Ascending aorta (tissue), 2 donors: ENCODE measurements at regions not wholly inside any gene's neighbourhood (a gene's known extent, or its start where the extent isn't known, plus 50 kb on each side); places are given as distances from the start of the nearest gene placed in this dataset.

Source experiments
- DNase-seq, 2 donors: peaks; one replicate each; pipeline ENCODE4 v3.0.0-alpha.2; 2019; ENCODE audit warnings: low spot score in 2 of 2
- H3K27ac ChIP-seq, 2 donors: fragments of 200-600 bp; sonication (generic); one replicate each; pipeline ENCODE4 v1.5.1; 2016 to 2017; ENCODE audit warnings: mild to moderate bottlenecking in 1 of 2
- H3K27me3 ChIP-seq: fragments of 200-600 bp; sonication (generic); one replicate; pipeline ENCODE4 v1.5.1; 2017
- H3K36me3 ChIP-seq, 2 donors: fragments of 200-600 bp; sonication (generic); one replicate each; pipeline ENCODE4 v1.5.1; 2016
- H3K4me1 ChIP-seq, 2 donors: fragments of 200-600 bp; sonication (generic); one replicate each; pipeline ENCODE4 v1.5.1; 2016 to 2017; ENCODE audit warnings: mild to moderate bottlenecking in 1 of 2
- H3K4me3 ChIP-seq, 2 donors: fragments of 200-600 bp; sonication (generic); one replicate each; pipeline ENCODE4 v1.5.1; 2016 to 2017; ENCODE audit warnings: mild to moderate bottlenecking in 1 of 2
- H3K9me3 ChIP-seq, 2 donors: fragments of 200-600 bp; sonication (generic); one replicate each; pipeline ENCODE4 v1.5.1; 2016
- intact Hi-C: fragments of 100-400 bp; cut with DNase I; formaldehyde crosslinking; loops from one replicate; pipeline ENCODE4 v1.15.1; 2023
- TF ChIP-seq, protein P1 (sequence below), 3 experiments: fragments of 200-600 bp in 2 of 3; fragments of 450-650 bp in 1 of 3; sonication (generic) in 2 of 3; IDR thresholded peaks; one replicate each; pipeline ENCODE4 v1.5.1; 2016 to 2019; ENCODE audit warnings: antibody characterized with exemption in 3 of 3, mild to moderate bottlenecking in 1 of 3, moderate library complexity in 1 of 3

DNA sequence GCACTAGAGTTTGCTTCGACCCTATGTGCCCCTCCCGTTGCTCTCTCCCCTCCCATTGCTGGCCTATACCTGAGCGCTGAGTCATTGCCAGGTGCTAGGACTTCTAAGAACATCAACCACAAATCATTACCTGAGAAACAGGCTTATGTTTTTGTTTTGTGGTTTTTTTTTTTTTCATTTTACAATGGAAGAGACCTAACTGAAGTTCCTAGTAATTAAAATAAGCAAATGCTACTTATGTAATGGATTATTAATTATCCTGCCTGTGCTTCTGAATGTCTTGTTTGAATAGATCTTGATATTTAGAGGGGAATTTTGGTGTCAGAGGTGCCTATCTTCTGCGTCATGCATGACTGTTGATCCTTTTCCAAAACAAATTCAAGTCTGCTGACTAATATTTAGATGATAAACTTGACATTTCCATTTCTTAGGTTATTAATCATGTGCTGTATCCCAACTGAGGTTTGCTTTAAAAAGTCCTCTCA is 275.4 kb upstream of the CPEB2 start:
- Histone ChIP-seq H3K4me3 (no peak overlapping the region), H3K27me3 (no peaks in the 10 kb centered on the region), H3K36me3 (no peaks in the 10 kb centered on the region), H3K9me3 (no peaks in the 10 kb centered on the region), H3K4me1 (no peaks in the 10 kb centered on the region), H3K27ac (no peak overlapping the region)
- intact Hi-C loops = no loop called here
- TF ChIP-seq, protein P1, sequence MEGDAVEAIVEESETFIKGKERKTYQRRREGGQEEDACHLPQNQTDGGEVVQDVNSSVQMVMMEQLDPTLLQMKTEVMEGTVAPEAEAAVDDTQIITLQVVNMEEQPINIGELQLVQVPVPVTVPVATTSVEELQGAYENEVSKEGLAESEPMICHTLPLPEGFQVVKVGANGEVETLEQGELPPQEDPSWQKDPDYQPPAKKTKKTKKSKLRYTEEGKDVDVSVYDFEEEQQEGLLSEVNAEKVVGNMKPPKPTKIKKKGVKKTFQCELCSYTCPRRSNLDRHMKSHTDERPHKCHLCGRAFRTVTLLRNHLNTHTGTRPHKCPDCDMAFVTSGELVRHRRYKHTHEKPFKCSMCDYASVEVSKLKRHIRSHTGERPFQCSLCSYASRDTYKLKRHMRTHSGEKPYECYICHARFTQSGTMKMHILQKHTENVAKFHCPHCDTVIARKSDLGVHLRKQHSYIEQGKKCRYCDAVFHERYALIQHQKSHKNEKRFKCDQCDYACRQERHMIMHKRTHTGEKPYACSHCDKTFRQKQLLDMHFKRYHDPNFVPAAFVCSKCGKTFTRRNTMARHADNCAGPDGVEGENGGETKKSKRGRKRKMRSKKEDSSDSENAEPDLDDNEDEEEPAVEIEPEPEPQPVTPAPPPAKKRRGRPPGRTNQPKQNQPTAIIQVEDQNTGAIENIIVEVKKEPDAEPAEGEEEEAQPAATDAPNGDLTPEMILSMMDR (IDR thresholded peaks at IDR 0.05) = no peak
- DNase-seq = no peak

DNA sequence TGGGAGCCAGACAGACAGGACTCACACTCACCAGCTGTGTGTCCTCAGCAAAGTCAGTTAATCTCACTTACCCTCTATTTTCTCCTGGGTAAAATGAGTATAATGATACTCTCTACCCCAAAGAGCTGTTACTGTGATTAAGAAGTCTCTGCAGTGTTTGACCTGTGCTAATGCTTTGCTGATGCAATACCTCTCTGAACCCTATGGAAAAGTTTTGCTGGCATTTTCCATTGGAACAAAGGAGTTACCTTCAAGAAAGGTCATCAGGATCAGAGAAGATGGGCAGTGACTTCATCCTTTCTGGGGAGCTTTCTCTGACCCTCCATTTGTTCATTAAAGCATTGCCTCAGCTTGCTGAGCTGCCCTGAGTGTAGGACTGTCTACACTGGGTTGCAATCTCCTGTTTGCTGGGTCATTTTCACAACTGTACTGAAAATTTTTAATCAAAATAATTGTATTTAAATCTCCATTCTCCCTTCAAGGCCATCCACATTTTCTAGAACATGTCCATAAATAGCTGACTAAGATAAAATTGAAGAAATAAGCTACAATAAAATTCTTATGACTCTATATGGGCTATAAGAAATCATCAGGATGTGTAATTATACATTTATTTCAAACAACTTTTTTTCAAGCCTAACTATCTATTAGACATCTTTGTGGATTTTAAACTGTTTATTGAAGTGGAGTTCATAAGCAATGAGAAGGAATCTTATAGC is 272.8 kb upstream of the CPEB2 start:
- intact Hi-C loops = no loop called here
- TF ChIP-seq, protein P1 (IDR thresholded peaks at IDR 0.05) = no peak
- H3K36me3 ChIP-seq = no peaks in the 10 kb centered on the region
- H3K4me3 ChIP-seq = no peak overlapping the region
- H3K27ac ChIP-seq = no peak overlapping the region
- H3K27me3 ChIP-seq = no peaks in the 10 kb centered on the region
- no peaks in the 10 kb centered on the region for H3K4me1 ChIP-seq
- no peaks in the 10 kb centered on the region for H3K9me3 ChIP-seq
- no peak for DNase-seq

DNA sequence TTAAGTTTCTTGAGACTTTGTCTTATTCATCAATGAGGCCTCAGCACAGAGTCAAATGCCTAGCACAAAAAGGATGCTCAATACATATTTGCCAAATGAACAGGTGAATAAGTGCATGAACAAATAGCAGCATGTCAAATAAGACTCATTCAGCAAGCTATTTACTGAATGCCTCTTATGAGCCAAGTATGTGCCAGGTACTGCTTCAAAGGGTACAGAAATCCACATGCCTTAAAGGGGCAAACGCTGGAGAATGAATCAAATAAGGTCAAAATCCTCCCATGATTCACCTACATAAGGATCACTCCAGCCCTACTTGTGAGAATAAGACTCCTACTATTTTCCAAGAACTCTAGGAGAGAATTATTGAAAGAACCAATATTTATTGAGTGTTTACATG is 260.2 kb upstream of the CPEB2 start:
- TF ChIP-seq, protein P1 (IDR thresholded peaks at IDR 0.05) = no peak
- Histone ChIP-seq H3K36me3 (no peaks in the 10 kb centered on the region), H3K9me3 (no peaks in the 10 kb centered on the region), H3K4me1 (no peaks in the 10 kb centered on the region), H3K27ac (no peak overlapping the region), H3K27me3 (no peaks in the 10 kb centered on the region), H3K4me3 (no peak overlapping the region)
- intact Hi-C loops = no loop called here
- DNase-seq = no peak

DNA sequence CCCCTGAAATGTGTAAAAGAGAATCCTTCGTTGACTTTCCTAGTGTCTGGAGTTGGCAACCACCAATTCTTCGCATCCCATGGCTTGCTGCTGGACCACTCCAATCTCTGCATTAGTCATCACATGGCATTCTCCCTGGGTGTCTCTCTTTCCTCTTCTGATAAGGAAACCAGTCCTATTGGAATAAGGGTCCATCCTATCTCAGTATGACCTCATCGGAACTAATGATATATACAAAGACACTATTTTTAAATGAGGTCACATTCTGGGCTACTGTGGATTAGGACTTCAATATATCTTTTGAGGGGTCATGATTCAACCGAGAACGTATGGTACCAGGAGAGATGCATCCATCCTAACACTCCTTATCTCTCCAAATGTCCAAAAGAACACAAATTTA is 259.1 kb upstream of the CPEB2 start:
- no peaks in the 10 kb centered on the region for H3K9me3 ChIP-seq
- H3K27ac ChIP-seq = no peak overlapping the region
- intact Hi-C loops = no loop called here
- no peaks in the 10 kb centered on the region for H3K4me1 ChIP-seq
- DNase-seq = no peak
- TF ChIP-seq, protein P1 (IDR thresholded peaks at IDR 0.05) = no peak
- no peaks in the 10 kb centered on the region for H3K36me3 ChIP-seq
- H3K4me3 ChIP-seq = no peak overlapping the region
- H3K27me3 ChIP-seq = no peaks in the 10 kb centered on the region

DNA sequence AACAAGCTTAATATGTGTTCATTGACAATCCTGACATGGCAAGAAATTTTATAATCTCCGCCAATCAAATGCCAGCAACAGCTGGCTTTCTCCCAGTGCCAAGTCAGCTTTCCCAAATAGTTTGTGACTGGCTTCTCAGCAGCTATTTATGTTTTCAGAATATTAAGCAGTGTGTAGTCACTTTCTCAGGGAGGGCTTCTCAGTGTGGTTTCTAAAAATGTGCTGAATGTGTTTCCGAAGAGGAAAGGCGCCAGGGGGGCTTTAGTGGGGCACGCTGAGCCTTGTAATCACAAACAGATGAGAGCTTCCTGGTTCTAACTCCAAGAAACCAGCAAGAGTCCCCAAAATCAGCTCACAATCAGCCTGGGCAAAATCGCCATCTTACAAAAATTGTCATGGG is 258.7 kb upstream of the CPEB2 start:
- Histone ChIP-seq H3K27me3 (no peaks in the 10 kb centered on the region), H3K9me3 (no peaks in the 10 kb centered on the region), H3K27ac (no peak overlapping the region), H3K4me1 (no peaks in the 10 kb centered on the region), H3K36me3 (no peaks in the 10 kb centered on the region), H3K4me3 (no peak overlapping the region)
- intact Hi-C loops = no loop called here
- TF ChIP-seq, protein P1 (IDR thresholded peaks at IDR 0.05) = no peak
- DNase-seq = no peak
